ENCODE measurements at regions not wholly inside any gene's neighbourhood (a gene's known extent, or its start where the extent isn't known, plus 50 kb on each side); places are given as distances from the start of the nearest gene placed in this dataset.

GRCh38 chr15:25181293-25182097 lies 226.7 kb downstream of the SNRPN start:
- Histone ChIP-seq H3K9me3 (ENCODE audit: low read depth, low read length) (no peaks in the 10 kb centered on the region), H3K27ac (ENCODE audit: low read depth, low read length) (no peak overlapping the region), H3K79me2 (ENCODE audit: insufficient read depth, low read length) (no peaks in the 10 kb centered on the region), H3K4me3 (ENCODE audit: insufficient read depth, low read length) (no peak overlapping the region), H4K20me1 (ENCODE audit: insufficient read depth, low read length) (no peaks in the 10 kb centered on the region), H3K36me3 (ENCODE audit: insufficient read depth, low read length) (no peaks in the 10 kb centered on the region), H3K4me2 (ENCODE audit: insufficient read depth, low read length) (no peak overlapping the region), H3K27me3 (ENCODE audit: insufficient read depth, low read length) (no peaks in the 10 kb centered on the region), H3K4me1 (ENCODE audit: insufficient read depth, low read length) (no peaks in the 10 kb centered on the region), H2AFZ (ENCODE audit: low read length) (no peak overlapping the region)
- no peak for TF ChIP-seq CTCF (IDR thresholded peaks at IDR 0.05; ENCODE audit: extremely low read depth, low read depth, low read length)
- DNase-seq (ENCODE audit: insufficient read length, low spot score, missing footprints) = peak; percentile 68

GRCh38 chr15:25182098-25182478 lies 227.3 kb downstream of the SNRPN start:
- no peak for TF ChIP-seq CTCF (IDR thresholded peaks at IDR 0.05; ENCODE audit: extremely low read depth, low read depth, low read length)
- H3K4me3 ChIP-seq (ENCODE audit: insufficient read depth, low read length) = no peak overlapping the region
- no peaks in the 10 kb centered on the region for H3K27me3 ChIP-seq (ENCODE audit: insufficient read depth, low read length)
- no peak overlapping the region for H2AFZ ChIP-seq (ENCODE audit: low read length)
- H3K4me2 ChIP-seq (ENCODE audit: insufficient read depth, low read length) = no peak overlapping the region
- peak; percentile 80 for DNase-seq (ENCODE audit: insufficient read length, low spot score, missing footprints)
- no peaks in the 10 kb centered on the region for H3K79me2 ChIP-seq (ENCODE audit: insufficient read depth, low read length)
- no peak overlapping the region for H3K27ac ChIP-seq (ENCODE audit: low read depth, low read length)
- H4K20me1 ChIP-seq (ENCODE audit: insufficient read depth, low read length) = no peaks in the 10 kb centered on the region
- H3K4me1 ChIP-seq (ENCODE audit: insufficient read depth, low read length) = no peaks in the 10 kb centered on the region
- H3K36me3 ChIP-seq (ENCODE audit: insufficient read depth, low read length) = no peaks in the 10 kb centered on the region
- H3K9me3 ChIP-seq (ENCODE audit: low read depth, low read length) = no peaks in the 10 kb centered on the region

GRCh38 chr15:25182736-25183445 lies 228.1 kb downstream of the SNRPN start:
- Histone ChIP-seq H3K9me3 (ENCODE audit: low read depth, low read length) (no peaks in the 10 kb centered on the region), H2AFZ (ENCODE audit: low read length) (no peak overlapping the region)
- TF ChIP-seq CTCF (IDR thresholded peaks at IDR 0.05; ENCODE audit: extremely low read depth, low read depth, low read length) = no peak

GRCh38 chr15:25183581-25184251 lies 228.9 kb downstream of the SNRPN start:
- Histone ChIP-seq H3K4me1 (ENCODE audit: insufficient read depth, low read length) (no peaks in the 10 kb centered on the region), H4K20me1 (ENCODE audit: insufficient read depth, low read length) (no peaks in the 10 kb centered on the region), H3K9me3 (ENCODE audit: low read depth, low read length) (no peaks in the 10 kb centered on the region), H3K4me2 (ENCODE audit: insufficient read depth, low read length) (no peak overlapping the region), H3K4me3 (ENCODE audit: insufficient read depth, low read length) (no peak overlapping the region), H2AFZ (ENCODE audit: low read length) (no peak overlapping the region), H3K36me3 (ENCODE audit: insufficient read depth, low read length) (no peaks in the 10 kb centered on the region), H3K27ac (ENCODE audit: low read depth, low read length) (no peak overlapping the region), H3K27me3 (ENCODE audit: insufficient read depth, low read length) (no peaks in the 10 kb centered on the region), H3K79me2 (ENCODE audit: insufficient read depth, low read length) (no peaks in the 10 kb centered on the region)
- DNase-seq (ENCODE audit: insufficient read length, low spot score, missing footprints) = peak; percentile 80
- no peak for TF ChIP-seq CTCF (IDR thresholded peaks at IDR 0.05; ENCODE audit: extremely low read depth, low read depth, low read length)

More at GRCh38 chr15:25182736-25183445, 228.1 kb downstream of the SNRPN start:
- DNase-seq (ENCODE audit: insufficient read length, low spot score, missing footprints) = peak; percentile 61
- Histone ChIP-seq H3K4me2 (ENCODE audit: insufficient read depth, low read length) (no peak overlapping the region), H3K36me3 (ENCODE audit: insufficient read depth, low read length) (no peaks in the 10 kb centered on the region), H3K27ac (ENCODE audit: low read depth, low read length) (no peak overlapping the region), H3K27me3 (ENCODE audit: insufficient read depth, low read length) (no peaks in the 10 kb centered on the region), H4K20me1 (ENCODE audit: insufficient read depth, low read length) (no peaks in the 10 kb centered on the region), H3K79me2 (ENCODE audit: insufficient read depth, low read length) (no peaks in the 10 kb centered on the region), H3K4me3 (ENCODE audit: insufficient read depth, low read length) (no peak overlapping the region), H3K4me1 (ENCODE audit: insufficient read depth, low read length) (no peaks in the 10 kb centered on the region)

Data from osteoblast (primary cell).